ENCODE measurements at regions not wholly inside any gene's neighbourhood (a gene's known extent, or its start where the extent isn't known, plus 50 kb on each side); places are given as distances from the start of the nearest gene placed in this dataset.

DNA sequence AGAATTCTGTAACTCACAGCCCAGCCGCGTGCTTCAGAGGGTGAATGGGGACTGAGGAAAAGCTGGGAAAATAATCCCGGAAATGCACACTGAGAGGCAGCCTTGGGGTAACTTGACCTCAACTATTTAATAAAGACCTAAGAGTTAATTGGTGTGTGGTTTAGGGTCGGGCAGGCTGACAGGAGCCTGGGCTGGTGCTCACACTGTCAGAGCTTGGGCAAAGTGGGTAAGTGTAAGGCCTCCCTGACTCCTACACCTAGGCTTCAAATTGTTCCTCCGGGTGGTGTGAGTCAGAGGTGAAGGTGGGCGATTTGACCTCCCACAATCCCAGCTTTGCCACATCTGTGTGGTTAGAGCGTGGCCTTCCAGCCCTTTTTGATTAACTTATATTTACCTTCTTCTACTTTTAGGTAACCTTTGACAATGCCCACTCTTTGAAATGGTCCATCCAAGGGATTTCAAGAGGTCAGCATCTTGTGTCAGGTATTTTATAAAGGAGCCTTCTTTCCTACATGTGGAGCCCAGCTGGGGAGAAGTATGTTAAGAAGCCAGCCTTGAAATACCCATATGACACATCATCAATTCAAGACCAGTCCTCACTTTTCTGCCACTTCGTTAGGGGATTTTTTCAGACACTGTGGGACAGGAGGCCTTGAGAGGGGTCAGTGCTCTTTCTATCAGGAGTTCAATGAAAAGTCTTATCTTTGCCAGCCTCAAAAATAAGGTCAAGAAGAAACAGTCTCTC is 114.2 kb downstream of the NUFIP1 start:
- H4K20me1 ChIP-seq (ENCODE audit: insufficient read depth, low read length): no peaks in the 10 kb centered on the region

GRCh38 chr13:44874176-44874575 is 115.1 kb downstream of the NUFIP1 start:
- no peak overlapping the region for H3K4me2 ChIP-seq (ENCODE audit: low read length)
- H2AFZ ChIP-seq (ENCODE audit: low read depth, low read length): no peak overlapping the region
- H3K4me3 ChIP-seq (ENCODE audit: low read length): no peak overlapping the region
- H3K36me3 ChIP-seq (replicated peaks; ENCODE audit: low read depth, low read length): no peaks in the 10 kb centered on the region
- no peaks in the 10 kb centered on the region for H3K9me3 ChIP-seq (ENCODE audit: insufficient read depth, low read length)
- H4K20me1 ChIP-seq (ENCODE audit: insufficient read depth, low read length): no peaks in the 10 kb centered on the region
- no peak overlapping the region for H3K27ac ChIP-seq (ENCODE audit: low read length)
- no peak overlapping the region for H3K9ac ChIP-seq (ENCODE audit: low read length)
- TF ChIP-seq, protein P1, sequence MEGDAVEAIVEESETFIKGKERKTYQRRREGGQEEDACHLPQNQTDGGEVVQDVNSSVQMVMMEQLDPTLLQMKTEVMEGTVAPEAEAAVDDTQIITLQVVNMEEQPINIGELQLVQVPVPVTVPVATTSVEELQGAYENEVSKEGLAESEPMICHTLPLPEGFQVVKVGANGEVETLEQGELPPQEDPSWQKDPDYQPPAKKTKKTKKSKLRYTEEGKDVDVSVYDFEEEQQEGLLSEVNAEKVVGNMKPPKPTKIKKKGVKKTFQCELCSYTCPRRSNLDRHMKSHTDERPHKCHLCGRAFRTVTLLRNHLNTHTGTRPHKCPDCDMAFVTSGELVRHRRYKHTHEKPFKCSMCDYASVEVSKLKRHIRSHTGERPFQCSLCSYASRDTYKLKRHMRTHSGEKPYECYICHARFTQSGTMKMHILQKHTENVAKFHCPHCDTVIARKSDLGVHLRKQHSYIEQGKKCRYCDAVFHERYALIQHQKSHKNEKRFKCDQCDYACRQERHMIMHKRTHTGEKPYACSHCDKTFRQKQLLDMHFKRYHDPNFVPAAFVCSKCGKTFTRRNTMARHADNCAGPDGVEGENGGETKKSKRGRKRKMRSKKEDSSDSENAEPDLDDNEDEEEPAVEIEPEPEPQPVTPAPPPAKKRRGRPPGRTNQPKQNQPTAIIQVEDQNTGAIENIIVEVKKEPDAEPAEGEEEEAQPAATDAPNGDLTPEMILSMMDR (IDR thresholded peaks at IDR 0.05; ENCODE audit: low read depth, low read length): no peak
- TF ChIP-seq EZH2phosphoT487 (IDR thresholded peaks at IDR 0.05; ENCODE audit: low read depth): no peak
- H3K79me2 ChIP-seq (ENCODE audit: low read length): no peaks in the 10 kb centered on the region
- H3K27me3 ChIP-seq (ENCODE audit: low read depth, low read length): peaks cover 25% of the 10 kb centered on the region
- H3K4me1 ChIP-seq (ENCODE audit: low read length): peaks cover 15% of the 10 kb centered on the region

More for the DNA sequence above, 114.2 kb downstream of the NUFIP1 start:
- Histone ChIP-seq H3K36me3 (replicated peaks; ENCODE audit: low read depth, low read length) (no peaks in the 10 kb centered on the region), H3K4me3 (ENCODE audit: low read length) (no peak overlapping the region), H3K9ac (ENCODE audit: low read length) (no peak overlapping the region), H3K27me3 (ENCODE audit: low read depth, low read length) (peaks cover 23% of the 10 kb centered on the region), H3K27ac (ENCODE audit: low read length) (no peak overlapping the region), H3K79me2 (ENCODE audit: low read length) (no peaks in the 10 kb centered on the region), H3K4me1 (ENCODE audit: low read length) (peaks cover 17% of the 10 kb centered on the region), H2AFZ (ENCODE audit: low read depth, low read length) (no peak overlapping the region), H3K9me3 (ENCODE audit: insufficient read depth, low read length) (no peaks in the 10 kb centered on the region), H3K4me2 (ENCODE audit: low read length) (no peak overlapping the region)
- TF ChIP-seq, protein P1 (IDR thresholded peaks at IDR 0.05; ENCODE audit: low read depth, low read length): no peak
- TF ChIP-seq EZH2phosphoT487 (IDR thresholded peaks at IDR 0.05; ENCODE audit: low read depth): no peak

- peaks cover 25% of the 10 kb centered on the region for H3K27me3 ChIP-seq (ENCODE audit: low read depth, low read length)
- TF ChIP-seq, protein P1 (IDR thresholded peaks at IDR 0.05; ENCODE audit: low read depth, low read length): no peak
- TF ChIP-seq EZH2phosphoT487 (IDR thresholded peaks at IDR 0.05; ENCODE audit: low read depth): no peak
- no peaks in the 10 kb centered on the region for H4K20me1 ChIP-seq (ENCODE audit: insufficient read depth, low read length)
- peaks cover 12% of the 10 kb centered on the region for H3K4me1 ChIP-seq (ENCODE audit: low read length)
- H3K9me3 ChIP-seq (ENCODE audit: insufficient read depth, low read length): no peaks in the 10 kb centered on the region
- H3K4me3 ChIP-seq (ENCODE audit: low read length): no peak overlapping the region
- H3K4me2 ChIP-seq (ENCODE audit: low read length): no peak overlapping the region
- H3K27ac ChIP-seq (ENCODE audit: low read length): no peak overlapping the region
- H3K79me2 ChIP-seq (ENCODE audit: low read length): no peaks in the 10 kb centered on the region
- H2AFZ ChIP-seq (ENCODE audit: low read depth, low read length): no peak overlapping the region
- no peaks in the 10 kb centered on the region for H3K36me3 ChIP-seq (replicated peaks; ENCODE audit: low read depth, low read length)
- no peak overlapping the region for H3K9ac ChIP-seq (ENCODE audit: low read length)
These were observed 115.8 kb downstream of the NUFIP1 start for GRCh38 chr13:44873461-44873860.

DNA sequence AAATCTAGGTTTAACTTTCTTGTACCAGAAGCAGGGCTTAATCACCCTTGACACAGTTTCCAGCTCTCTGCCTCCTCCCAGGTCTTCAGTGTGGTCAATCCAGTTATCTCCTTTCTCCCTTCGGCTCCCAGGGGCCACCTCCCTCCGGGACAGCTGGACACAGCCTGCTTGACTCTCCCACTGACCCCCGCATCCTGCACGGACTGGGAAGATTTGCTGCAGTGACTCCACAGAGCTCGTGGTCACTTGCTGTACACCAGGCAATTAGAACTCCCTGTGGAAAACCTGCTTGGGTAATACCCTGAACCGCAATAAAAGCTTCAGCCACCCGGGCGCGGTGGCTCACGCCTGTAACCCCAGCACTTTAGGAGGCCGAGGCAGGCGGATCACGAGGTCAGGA is 116.5 kb downstream of the NUFIP1 start:
- Histone ChIP-seq H3K9ac (ENCODE audit: low read length) (no peak overlapping the region), H3K4me2 (ENCODE audit: low read length) (no peak overlapping the region)

More for the DNA sequence above, 116.5 kb downstream of the NUFIP1 start:
- no peak overlapping the region for H3K27ac ChIP-seq (ENCODE audit: low read length)
- H2AFZ ChIP-seq (ENCODE audit: low read depth, low read length): no peak overlapping the region
- TF ChIP-seq, protein P1 (IDR thresholded peaks at IDR 0.05; ENCODE audit: low read depth, low read length): no peak
- no peak overlapping the region for H3K4me3 ChIP-seq (ENCODE audit: low read length)
- H3K79me2 ChIP-seq (ENCODE audit: low read length): no peaks in the 10 kb centered on the region
- no peaks in the 10 kb centered on the region for H4K20me1 ChIP-seq (ENCODE audit: insufficient read depth, low read length)
- H3K9me3 ChIP-seq (ENCODE audit: insufficient read depth, low read length): no peaks in the 10 kb centered on the region
- peaks cover 25% of the 10 kb centered on the region for H3K27me3 ChIP-seq (ENCODE audit: low read depth, low read length)
- H3K36me3 ChIP-seq (replicated peaks; ENCODE audit: low read depth, low read length): no peaks in the 10 kb centered on the region
- H3K4me1 ChIP-seq (ENCODE audit: low read length): peaks cover 10% of the 10 kb centered on the region
